ENCODE measurements at regions not wholly inside any gene's neighbourhood (a gene's known extent, or its start where the extent isn't known, plus 50 kb on each side); places are given as distances from the start of the nearest gene placed in this dataset.

- no peak for DNase-seq (ENCODE audit: low read depth in 3 of 3)
These were observed 319.2 kb downstream of the BCL11B start for GRCh38 chr14:98952593-98953350.

DNA sequence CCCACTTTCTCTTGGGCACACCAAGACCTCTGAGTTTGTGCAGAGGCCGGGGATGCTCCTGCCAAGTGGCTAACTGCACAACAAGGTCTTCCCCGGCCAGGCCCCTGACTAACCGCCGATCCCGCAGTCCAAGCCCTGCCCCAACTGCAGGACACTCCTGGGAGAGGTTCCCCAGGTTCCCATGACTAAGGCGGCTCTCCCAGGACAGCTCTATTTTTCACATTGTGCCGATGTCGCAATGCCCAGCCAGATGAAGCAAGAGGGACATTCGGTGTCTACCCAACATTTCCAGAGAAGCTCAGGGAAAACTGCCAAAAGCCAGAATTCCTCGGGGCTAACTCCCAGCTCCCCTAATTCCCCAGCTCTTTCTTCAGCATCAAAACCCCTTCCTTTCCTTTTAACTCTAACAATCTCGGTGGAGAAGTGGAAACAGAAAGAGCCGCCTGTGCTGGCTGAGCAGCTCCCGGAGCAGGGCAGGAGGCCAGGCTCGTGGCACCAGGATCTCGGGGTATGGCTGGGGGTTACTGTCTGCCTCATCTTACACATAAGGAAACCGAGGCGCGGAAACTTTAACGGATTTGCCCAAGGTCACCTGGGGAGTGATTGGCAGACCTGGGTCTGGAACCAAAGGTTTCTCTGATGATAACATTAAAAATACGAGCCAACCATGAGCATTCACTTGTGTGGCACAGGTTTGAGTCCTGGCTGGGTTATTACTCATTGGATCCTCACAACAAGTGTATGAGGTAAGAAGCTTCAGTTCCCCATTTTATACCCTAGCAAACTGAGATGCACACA is 318.2 kb downstream of the BCL11B start:
- DNase-seq (ENCODE audit: low read depth in 3 of 3): no peak

GRCh38 chr14:98954349-98955000 is 317.5 kb downstream of the BCL11B start:
- no peak for DNase-seq (ENCODE audit: low read depth in 3 of 3)

GRCh38 chr14:98955036-98955740 is 316.8 kb downstream of the BCL11B start:
- DNase-seq (ENCODE audit: low read depth in 3 of 3): no peak

- DNase-seq (ENCODE audit: low read depth in 3 of 3): no peak
These were observed 316.3 kb downstream of the BCL11B start for GRCh38 chr14:98955741-98956070.

DNA sequence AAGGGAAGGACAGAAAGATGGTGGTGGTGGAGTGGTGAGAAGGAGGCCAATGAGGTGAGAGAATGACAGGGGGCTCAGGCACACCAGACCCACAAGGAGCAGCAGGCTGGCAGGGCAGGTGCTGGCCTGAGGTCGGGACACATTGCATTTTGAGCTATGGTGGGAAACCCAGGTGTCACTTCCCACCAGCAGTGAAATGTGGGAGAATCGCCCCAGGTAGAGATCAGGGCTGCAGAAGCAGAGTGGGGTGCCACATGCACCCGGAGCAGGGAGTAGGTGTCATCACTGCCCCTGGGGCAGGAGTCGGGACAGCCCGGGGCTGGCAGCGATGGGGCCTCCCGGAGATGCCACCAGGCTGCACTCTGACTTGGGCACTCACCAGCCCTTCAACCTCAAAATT is 315.8 kb downstream of the BCL11B start:
- DNase-seq (ENCODE audit: low read depth in 3 of 3): no peak

GRCh38 chr14:98956661-98957060 is 315.3 kb downstream of the BCL11B start:
- no peak for DNase-seq (ENCODE audit: low read depth in 3 of 3)

DNA sequence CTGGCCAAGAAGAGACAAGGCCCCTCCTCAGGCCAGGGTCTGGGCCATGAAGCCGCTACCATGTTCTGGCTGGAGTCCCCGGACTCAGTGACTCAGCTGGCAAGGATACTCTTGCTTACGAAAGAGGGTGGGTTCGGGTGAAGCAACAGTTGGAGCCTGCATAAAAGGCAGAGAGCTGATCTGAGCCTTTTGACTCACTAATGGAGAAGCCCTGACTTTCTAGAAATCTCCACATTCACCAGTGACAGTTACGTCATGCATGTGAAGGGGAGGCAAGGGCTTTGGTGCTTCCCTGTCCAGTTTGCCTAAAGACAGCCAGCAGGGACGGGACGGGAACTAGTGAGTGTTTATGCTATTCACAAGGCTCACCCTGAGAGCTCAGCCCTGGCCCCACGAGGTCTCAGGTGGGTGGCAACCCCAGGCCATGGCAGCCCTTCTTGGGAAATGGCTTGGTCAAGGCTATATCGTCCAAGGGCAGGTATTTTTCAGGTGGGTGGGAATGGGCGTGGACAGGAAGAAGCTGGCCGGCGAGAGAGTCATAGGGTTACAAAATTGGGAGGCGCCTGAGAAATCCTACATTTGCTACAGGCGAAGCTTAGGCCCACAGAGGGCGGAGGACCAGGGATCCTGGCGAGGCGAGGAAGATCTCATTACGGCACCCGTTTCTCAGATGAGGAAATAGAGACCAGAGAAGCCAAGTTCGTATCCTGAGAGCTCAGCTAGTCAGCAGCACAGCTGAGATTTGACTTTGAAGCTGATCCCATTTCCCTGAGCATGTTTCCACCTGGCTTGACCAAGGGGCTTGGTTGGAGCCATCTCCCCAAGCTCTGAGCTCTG is 314.6 kb downstream of the BCL11B start:
- DNase-seq (ENCODE audit: low read depth in 3 of 3): no peak

DNA sequence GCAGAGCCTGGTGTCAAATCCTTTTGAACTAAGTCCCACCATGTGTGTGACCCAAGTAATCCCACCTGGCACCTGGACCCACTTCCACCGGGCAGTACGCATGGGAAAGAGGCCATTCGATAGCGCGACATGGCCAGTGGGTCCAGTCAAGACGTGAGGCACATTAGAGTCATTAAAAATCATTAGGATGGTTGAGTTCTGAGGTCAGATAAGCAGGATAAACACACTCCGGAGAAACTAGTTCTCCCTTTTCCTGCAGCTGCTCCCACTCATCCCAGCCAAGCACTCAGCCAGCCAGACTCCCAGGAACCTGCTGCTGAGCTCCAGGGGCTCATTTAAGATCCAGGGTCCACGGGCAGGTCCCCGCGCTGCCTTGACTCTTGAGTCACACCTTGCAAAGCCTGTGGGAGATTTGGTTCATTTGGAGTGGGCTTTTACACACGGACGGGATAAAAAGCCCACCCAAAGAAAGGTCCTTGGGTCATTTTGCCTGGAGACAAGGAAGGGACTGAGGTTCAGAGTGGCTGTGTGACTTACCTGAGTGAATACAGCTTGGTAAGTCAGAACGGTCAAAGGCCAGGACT is 313.9 kb downstream of the BCL11B start:
- DNase-seq (ENCODE audit: low read depth in 3 of 3): no peak

- no peak for DNase-seq (ENCODE audit: low read depth in 3 of 3)
These were observed 313.4 kb downstream of the BCL11B start for GRCh38 chr14:98958632-98959031.

- DNase-seq (ENCODE audit: low read depth in 3 of 3): no peak
These were observed 312.6 kb downstream of the BCL11B start for GRCh38 chr14:98959410-98959809.

- DNase-seq (ENCODE audit: low read depth in 3 of 3): no peak
These were observed 311.9 kb downstream of the BCL11B start for GRCh38 chr14:98959958-98960616.

DNA sequence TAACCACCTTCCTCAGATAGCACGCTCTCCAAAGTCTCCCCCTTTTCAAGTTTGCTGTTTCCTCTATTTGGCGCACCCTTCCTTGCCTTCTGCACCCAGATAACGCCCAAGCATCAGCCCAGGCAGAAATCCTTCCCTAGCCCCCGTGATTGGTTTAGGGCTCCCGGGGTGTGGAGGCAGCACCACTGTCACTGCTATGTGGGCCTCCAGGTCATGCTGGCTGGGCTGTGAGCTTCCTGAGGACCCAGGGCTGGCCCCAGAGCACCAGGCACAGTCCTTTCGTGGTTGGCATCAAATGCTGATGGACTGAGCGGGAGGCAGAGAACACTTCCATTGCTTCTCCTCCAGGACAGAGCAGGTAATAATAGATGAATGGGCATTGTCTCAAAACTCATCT is 311.4 kb downstream of the BCL11B start:
- DNase-seq (ENCODE audit: low read depth in 3 of 3): no peak

GRCh38 chr14:98961191-98961590 is 310.8 kb downstream of the BCL11B start:
- DNase-seq (ENCODE audit: low read depth in 3 of 3): no peak

DNA sequence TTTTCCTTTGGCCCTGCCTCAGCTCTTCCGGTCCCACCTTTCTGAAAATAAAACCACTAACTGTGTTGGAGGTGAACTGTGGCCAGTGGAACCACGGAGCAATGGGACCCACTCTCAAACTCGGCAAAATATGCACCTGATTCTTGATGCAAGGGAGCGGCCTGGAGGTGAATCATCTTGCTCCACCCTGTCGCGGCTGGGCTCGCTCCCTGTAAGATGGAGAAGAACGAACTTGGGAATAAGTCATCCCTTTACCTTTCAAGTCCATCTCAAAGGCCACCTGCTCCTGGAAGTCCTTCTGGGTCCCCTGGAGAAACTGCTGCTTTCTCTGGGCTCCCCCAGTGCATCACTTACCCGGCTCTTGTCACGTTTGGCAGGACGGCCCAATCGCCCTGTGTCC is 309.9 kb downstream of the BCL11B start:
- DNase-seq (ENCODE audit: low read depth in 3 of 3): no peak

DNA sequence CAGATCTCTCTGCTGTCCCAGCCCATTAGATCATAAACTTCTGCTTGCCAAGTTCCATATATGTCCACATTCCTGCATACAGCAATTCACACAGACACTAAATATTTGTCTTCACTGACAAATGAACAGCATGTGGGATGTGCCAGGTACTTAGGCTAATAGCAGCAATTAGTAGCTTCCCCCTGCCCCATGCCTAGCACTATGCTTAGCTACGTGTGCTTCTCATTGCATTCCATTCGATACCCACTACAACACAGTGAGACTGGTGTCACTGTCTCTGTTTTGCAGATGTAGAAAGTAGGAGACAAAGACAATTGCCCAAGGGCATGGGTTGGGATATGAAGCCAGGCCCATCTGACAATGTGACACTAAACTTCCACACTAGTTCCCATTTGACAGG is 308.4 kb downstream of the BCL11B start:
- no peak for DNase-seq (ENCODE audit: low read depth in 3 of 3)

DNA sequence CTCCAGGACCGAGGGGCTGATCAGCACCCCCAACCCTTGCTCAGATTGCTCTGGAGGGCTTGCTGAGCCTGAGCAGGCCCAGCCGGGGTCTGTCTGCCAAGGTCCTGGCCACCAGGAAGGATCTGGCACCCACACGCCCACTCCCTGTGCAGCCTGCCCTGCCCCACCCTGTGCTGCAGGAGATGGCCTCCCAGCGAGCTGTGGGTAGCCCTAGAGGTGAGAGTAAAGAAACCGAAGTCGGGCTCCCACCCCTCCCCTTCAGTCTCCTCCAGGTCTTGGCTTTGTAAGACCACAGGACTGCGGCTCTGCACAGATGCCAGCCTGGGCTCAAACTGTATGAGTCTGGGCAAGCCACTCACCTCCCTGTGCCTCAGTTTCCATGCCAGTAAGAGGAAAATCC is 307.8 kb downstream of the BCL11B start:
- no peak for DNase-seq (ENCODE audit: low read depth in 3 of 3)

- no peak for DNase-seq (ENCODE audit: low read depth in 3 of 3)
These were observed 306.9 kb downstream of the BCL11B start for GRCh38 chr14:98965076-98965475.

DNA sequence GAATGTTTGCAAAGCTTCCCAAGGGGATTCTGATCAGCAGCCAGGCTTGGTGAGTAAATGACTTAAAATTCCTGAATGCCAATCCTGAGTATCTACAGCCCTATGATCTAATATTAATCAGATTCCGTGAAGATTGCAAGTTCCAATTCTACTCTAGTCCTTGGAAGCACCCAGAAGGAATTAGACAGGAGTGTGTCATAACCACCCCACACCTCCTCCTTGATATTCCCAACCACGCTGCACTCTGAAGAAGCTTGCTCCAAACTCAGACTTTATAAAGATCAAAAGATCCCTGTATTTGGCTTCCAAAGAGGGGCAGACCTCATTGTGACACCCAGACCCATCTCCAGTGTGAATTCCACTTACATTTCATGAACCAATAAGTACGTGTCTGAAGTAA is 306.0 kb downstream of the BCL11B start:
- no peak for DNase-seq (ENCODE audit: low read depth in 3 of 3)

DNA sequence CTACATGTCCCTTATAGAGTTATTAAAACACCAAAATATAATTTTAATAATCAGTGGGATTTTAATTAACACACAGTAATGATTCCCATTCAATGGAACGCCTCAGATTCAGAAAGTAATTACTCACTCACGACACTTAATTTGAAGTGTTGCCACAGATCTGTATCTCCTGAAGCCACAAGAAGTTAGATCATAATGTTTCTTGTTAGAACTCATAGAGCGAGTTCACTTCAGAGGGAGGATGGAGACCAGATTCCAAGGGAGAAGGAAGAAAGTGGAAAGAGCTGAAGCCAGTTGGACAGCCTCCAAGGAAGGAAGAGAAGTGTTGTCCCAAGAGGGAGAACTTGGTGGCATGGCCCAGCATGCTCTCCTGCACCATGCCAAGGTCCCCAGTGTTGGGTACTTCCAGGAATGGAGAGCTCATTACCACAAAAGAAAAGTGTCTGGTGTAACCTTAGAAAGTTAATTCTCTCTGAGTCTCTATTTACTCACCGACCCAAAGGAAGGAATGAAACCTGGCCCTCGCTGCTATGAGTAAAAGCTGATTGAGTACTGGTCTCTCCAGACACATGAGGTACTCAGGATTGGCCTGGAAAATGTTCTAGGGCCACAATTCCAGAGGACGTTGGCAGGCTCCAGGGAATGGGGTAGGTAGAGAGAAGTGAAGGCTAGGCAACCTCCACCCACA is 305.4 kb downstream of the BCL11B start:
- DNase-seq (ENCODE audit: low read depth in 3 of 3): no peak

Measured in stimulated activated CD4-positive, alpha-beta T cell treated with anti-CD3 and anti-CD28 coated beads, TNF-alpha, amount 100 ng/mL, for 24 hours (primary cell).